GM12872 (cell line): ENCODE measurements at regions not wholly inside any gene's neighbourhood (a gene's known extent, or its start where the extent isn't known, plus 50 kb on each side); places are given as distances from the start of the nearest gene placed in this dataset.

Source experiments
- TF ChIP-seq, protein P1 (sequence below): IDR thresholded peaks from 3 replicates; pipeline ENCODE4 v1.5.1; 2011; ENCODE audit warnings: low read depth, mild to moderate bottlenecking, low read length, moderate library complexity; ENCODE audit not compliant: insufficient read depth

DNA sequence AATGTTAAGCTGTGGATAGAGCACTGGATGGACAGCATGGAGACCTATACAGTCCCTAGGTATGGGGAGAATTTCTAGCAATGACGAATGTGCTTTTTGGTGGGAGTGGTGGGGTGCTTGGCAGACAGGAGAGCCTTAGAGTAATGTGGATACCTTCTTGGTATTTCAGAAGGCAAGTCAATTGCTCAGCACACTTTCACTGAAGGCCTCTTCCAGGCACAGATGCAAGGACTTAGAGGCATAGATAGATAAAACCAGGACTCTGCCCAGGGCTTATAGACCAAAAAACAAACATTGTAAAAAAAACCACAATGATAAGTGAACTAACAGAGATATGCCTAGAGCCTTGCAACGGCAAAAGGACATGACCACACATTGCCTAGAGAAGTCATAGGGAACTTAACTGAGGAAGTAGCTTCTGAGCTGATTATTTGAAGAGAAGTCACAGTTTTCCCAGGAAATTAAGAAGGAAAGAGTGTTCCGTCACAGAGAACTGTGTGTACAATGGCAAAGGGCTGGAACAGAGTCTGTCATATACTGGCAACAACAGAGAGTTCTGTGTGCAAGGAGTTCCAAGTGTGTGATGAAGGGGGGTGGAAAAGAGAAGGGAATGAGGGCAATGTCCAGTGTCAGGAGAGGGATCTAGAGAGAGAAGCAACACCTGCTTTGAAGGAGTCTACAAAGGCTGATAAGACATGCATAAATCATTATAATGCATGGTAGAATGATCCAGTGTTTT, 65.9 kb upstream of the PICALM start:
- TF ChIP-seq, protein P1, sequence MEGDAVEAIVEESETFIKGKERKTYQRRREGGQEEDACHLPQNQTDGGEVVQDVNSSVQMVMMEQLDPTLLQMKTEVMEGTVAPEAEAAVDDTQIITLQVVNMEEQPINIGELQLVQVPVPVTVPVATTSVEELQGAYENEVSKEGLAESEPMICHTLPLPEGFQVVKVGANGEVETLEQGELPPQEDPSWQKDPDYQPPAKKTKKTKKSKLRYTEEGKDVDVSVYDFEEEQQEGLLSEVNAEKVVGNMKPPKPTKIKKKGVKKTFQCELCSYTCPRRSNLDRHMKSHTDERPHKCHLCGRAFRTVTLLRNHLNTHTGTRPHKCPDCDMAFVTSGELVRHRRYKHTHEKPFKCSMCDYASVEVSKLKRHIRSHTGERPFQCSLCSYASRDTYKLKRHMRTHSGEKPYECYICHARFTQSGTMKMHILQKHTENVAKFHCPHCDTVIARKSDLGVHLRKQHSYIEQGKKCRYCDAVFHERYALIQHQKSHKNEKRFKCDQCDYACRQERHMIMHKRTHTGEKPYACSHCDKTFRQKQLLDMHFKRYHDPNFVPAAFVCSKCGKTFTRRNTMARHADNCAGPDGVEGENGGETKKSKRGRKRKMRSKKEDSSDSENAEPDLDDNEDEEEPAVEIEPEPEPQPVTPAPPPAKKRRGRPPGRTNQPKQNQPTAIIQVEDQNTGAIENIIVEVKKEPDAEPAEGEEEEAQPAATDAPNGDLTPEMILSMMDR: no peak

DNA sequence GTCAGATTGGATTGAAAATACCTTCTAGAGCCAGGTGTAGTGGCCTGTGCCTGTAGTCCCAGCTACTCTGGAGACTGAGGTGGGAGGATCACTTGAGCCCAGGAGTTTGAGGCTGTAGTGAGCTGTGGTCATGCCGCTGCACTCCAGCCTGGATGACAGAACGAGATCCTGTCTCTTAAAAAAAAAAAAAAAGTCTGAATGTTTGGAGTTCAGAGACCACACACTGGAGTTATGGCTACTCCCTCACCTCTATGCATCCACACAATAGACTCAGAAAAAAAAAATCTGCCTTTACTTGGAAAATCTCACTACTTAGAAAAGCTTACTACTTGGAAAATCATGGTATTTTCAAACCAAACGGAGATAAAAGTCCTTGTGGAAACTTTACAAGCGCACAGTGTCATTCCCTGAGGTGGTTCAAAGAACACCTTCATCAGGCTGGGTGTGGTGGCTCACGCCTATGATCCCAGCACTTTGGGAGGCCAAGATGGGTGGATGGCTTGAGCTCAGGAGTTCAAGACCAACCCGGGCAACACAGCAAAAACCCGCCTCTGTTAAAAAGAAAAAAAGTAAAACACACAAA, 63.9 kb upstream of the PICALM start:
- TF ChIP-seq, protein P1: no peak

DNA sequence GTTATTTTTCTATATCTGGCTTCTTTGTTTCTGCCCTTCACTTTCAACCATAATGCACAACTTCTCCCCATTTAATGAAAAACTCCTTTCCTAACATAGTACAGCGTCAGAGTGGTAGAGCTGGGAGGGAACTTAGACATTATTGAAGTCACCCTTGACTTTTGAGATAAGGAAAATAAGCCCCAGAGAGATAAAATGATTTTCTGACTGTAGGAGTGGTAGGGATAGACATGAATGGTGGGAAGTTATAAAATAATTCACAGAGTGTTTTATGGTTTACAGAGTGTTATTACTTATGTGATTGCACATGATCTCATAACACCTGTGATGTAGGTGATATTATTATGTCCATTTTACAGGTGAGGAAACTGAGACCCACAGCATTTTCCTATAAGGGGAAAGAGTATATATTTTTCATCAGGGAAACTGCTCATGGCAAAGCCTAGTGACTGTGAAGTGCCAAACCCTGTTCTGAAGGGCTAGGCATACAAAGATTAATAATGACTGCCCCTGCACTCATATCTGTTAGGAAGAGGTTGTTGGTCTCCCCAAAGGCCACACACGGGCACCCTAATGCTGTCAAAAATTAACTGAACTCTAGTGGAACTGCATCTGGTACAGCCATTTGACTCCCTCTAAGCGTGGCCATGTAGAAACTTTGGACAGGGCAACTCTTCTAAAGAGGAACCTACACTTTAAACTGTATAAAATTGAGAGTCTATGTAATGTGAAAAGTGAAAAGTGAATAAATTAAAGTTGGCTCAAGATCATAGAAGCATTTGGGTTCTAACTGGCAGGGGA, 61.1 kb upstream of the PICALM start:
- TF ChIP-seq, protein P1: peak; percentile 30; the same call in 1 of the 3 replicates

DNA sequence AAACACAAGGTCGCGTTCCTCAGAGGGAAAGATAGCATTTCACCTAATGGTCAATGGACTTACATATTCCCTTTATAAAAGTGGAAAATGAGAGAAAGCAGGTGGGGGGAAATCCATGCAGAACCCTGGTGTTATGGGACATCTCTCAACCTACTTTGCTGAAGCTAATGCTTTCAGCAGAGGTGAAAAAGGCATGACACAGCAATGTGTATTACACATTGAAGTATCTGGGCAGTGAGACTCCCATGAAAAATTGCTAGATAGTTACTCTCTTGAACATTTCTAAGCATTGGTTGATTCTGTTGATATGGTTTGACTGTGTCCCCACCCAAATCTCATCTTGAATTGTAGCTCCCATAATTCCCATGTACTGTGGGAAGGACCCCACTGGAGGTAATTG, 60.0 kb upstream of the PICALM start:
- TF ChIP-seq, protein P1: no peak

DNA sequence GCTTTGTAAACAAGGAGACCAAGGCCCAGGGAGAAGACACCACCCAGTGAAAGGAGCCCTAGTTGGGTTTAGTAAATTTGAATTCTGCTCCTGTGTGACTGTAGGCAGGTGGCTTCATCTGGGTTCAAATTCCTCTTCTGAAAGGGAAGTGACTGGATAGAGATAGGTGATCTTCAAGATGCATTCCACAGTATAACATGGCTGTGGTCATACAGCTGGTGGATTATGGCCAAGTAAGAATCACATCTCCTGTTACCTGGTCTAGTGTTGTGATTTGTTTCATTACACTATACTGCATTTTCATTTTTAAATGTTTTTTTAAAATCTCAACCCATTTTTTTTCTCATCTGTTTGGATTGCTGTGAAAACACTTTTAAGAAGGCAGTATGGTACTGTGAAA, 58.0 kb upstream of the PICALM start:
- TF ChIP-seq, protein P1: no peak

DNA sequence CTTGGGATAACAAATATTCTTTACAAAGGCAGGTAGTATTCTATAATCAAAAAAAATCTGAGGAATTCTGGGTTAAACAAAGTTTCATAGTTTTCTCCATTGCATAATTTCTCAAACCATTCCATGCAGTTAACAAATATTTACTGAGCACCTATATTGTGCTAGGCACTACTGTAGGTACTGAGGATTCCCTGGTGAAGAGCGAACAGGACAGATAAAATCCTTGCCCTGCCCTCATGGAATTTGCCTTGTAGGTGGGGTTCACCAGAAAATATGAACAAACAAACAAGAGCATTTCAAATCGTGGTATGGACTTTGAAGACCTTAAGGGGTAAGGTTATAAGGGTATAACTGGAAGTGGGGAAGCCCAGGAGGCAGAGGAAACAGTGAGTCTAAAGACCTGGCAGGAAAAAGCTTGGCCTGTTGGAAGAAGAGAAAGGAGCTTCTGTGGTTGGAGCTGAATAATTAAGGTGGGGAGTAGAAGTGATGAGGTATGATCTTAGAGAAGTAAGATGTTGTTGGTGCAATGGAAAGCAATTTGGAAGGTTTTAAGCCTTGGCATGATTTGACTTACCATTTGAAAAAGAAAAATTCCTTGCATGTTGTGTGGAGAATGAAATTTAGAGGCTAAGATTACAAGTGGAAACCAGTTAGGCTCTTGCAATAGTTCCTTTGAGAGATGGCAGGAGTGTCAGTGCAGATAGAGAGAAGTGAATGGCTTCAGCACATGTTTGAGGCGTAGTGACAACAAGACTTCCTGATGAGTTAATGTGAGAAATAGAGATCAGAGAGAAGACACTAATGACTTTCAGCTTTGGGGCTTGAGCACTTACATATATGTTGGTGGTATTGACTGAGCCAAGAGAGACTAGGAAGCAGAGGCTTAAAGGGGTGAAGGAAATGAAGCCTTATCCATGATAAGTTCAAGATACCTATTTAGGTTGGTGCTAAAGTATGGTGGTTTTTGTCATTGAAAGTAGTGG, 55.7 kb upstream of the PICALM start:
- TF ChIP-seq, protein P1: no peak
